Uterus (tissue), 3 donors: ENCODE measurements at regions not wholly inside any gene's neighbourhood (a gene's known extent, or its start where the extent isn't known, plus 50 kb on each side); places are given as distances from the start of the nearest gene placed in this dataset.

Source experiments
- DNase-seq, 2 donors: peaks; one replicate each; pipeline ENCODE4 v3.0.0-alpha.2; 2019 to 2020
- H3K27ac ChIP-seq, 2 donors: fragments of 200-600 bp; sonication (generic); 1 replicate in 1 of 2; 2 replicates in 1 of 2; pipeline ENCODE4 v1.5.1; 2016 to 2018
- H3K27me3 ChIP-seq, 2 donors: fragments of 200-600 bp; sonication (generic); one replicate each; pipeline ENCODE4 v1.5.1; 2018 to 2019; ENCODE audit warnings: control low read depth in 1 of 2
- H3K36me3 ChIP-seq, 2 donors: fragments of 200-600 bp; sonication (generic); one replicate each; pipeline ENCODE4 v1.5.1; 2019; ENCODE audit warnings: control low read depth in 1 of 2
- H3K4me1 ChIP-seq, 2 donors: fragments of 200-600 bp; sonication (generic); one replicate each; pipeline ENCODE4 v1.5.1; 2018 to 2019; ENCODE audit warnings: control low read depth in 1 of 2
- H3K4me3 ChIP-seq, 2 donors: fragments of 200-600 bp; sonication (generic); 1 replicate in 1 of 2; 2 replicates in 1 of 2; pipeline ENCODE4 v1.5.1; 2018 to 2019; ENCODE audit warnings: mild to moderate bottlenecking in 1 of 2
- H3K9me3 ChIP-seq, 2 donors: fragments of 200-600 bp; sonication (generic); one replicate each; pipeline ENCODE4 v1.5.1; 2019; ENCODE audit warnings: control low read depth in 1 of 2
- POLR2A ChIP-seq, 2 donors: fragments of 450-650 bp; IDR thresholded peaks; one replicate each; pipeline ENCODE4 v1.6.1; 2016; ENCODE audit warnings: antibody characterized with exemption in 2 of 2, mild to moderate bottlenecking in 1 of 2, moderate library complexity in 1 of 2
- intact Hi-C: fragments of 100-400 bp; cut with DNase I; formaldehyde crosslinking; loops from one replicate; pipeline ENCODE4 v1.15.1; 2023; ENCODE audit warnings: low total_unique reads
- TF ChIP-seq, protein P1 (sequence below), 4 experiments: fragments of 200-600 bp in 2 of 4; fragments of 450-650 bp in 2 of 4; sonication (generic) in 2 of 4; IDR thresholded peaks; one replicate each; pipeline ENCODE4 v1.5.1; 2016 to 2019; ENCODE audit warnings: antibody characterized with exemption in 4 of 4, mild to moderate bottlenecking in 2 of 4, moderate library complexity in 1 of 4
- donor health status: DM: yes; HTN: yes; CAD: no.

DNA sequence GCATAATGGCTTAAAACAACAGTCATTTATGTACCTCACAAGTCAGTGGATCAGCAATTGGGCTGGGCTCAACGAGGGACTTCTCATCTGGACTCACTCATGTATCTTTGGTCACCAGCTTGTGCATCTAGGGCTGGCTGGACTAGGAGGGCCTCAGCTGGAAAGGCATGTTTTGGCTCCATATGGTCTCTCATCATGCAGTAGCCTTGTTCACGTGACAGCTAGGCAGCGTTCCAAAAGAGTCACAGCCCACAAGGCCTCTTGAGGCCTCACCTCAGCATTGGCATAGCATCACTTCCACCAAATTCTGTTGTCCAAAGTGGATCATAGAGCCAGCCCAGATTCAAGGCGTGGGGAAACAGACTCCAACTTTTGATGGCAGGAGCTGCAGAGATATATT, 110.1 kb downstream of the MAFB start:
- no peak overlapping the region for H3K27ac ChIP-seq
- no peaks in the 10 kb centered on the region for H3K27me3 ChIP-seq
- no peaks in the 10 kb centered on the region for H3K9me3 ChIP-seq
- TF ChIP-seq, protein P1, sequence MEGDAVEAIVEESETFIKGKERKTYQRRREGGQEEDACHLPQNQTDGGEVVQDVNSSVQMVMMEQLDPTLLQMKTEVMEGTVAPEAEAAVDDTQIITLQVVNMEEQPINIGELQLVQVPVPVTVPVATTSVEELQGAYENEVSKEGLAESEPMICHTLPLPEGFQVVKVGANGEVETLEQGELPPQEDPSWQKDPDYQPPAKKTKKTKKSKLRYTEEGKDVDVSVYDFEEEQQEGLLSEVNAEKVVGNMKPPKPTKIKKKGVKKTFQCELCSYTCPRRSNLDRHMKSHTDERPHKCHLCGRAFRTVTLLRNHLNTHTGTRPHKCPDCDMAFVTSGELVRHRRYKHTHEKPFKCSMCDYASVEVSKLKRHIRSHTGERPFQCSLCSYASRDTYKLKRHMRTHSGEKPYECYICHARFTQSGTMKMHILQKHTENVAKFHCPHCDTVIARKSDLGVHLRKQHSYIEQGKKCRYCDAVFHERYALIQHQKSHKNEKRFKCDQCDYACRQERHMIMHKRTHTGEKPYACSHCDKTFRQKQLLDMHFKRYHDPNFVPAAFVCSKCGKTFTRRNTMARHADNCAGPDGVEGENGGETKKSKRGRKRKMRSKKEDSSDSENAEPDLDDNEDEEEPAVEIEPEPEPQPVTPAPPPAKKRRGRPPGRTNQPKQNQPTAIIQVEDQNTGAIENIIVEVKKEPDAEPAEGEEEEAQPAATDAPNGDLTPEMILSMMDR (IDR thresholded peaks at IDR 0.05) = no peak
- TF ChIP-seq POLR2A (IDR thresholded peaks at IDR 0.05) = no peak
- no peaks in the 10 kb centered on the region for H3K4me1 ChIP-seq
- intact Hi-C loops = no loop called here
- H3K36me3 ChIP-seq = no peaks in the 10 kb centered on the region
- DNase-seq = no peak
- no peak overlapping the region for H3K4me3 ChIP-seq

DNA sequence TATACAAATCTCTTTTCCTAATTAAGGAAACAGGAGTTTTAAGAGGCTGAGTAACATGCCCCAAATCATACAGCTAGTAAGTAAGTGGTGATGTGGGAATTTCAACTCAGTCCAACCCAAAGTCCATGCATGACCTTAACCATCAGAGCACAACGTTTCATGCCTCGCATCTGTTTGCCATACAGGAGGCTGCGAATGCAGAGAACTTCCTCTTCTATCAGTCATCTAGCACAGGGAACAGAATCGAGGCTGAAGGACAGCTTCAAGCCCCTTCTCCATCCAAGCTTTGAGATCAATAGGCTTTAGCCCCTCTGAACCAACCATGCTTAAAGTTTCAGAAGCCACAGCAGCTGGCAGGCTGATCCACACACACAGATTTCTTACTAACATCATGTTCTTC, 113.2 kb downstream of the MAFB start:
- no peaks in the 10 kb centered on the region for H3K4me1 ChIP-seq
- no peak overlapping the region for H3K4me3 ChIP-seq
- H3K36me3 ChIP-seq = no peaks in the 10 kb centered on the region
- H3K27ac ChIP-seq = no peak overlapping the region
- H3K9me3 ChIP-seq = no peaks in the 10 kb centered on the region
- TF ChIP-seq POLR2A (IDR thresholded peaks at IDR 0.05) = no peak
- TF ChIP-seq, protein P1 (IDR thresholded peaks at IDR 0.05) = no peak
- H3K27me3 ChIP-seq = no peaks in the 10 kb centered on the region
- DNase-seq = no peak
- intact Hi-C loops = no loop called here

- intact Hi-C loops = no loop called here
- TF ChIP-seq, protein P1 (IDR thresholded peaks at IDR 0.05) = no peak
- no peak for TF ChIP-seq POLR2A (IDR thresholded peaks at IDR 0.05)
- no peak overlapping the region for H3K27ac ChIP-seq
- no peaks in the 10 kb centered on the region for H3K27me3 ChIP-seq
- H3K9me3 ChIP-seq = no peaks in the 10 kb centered on the region
- DNase-seq = no peak
- H3K4me1 ChIP-seq = no peaks in the 10 kb centered on the region
- H3K36me3 ChIP-seq = no peaks in the 10 kb centered on the region
- no peak overlapping the region for H3K4me3 ChIP-seq
Measured at GRCh38 chr20:40572251-40572650, 116.8 kb downstream of the MAFB start.

GRCh38 chr20:40571639-40572038, 117.4 kb downstream of the MAFB start:
- Histone ChIP-seq H3K27me3 (no peaks in the 10 kb centered on the region), H3K9me3 (no peaks in the 10 kb centered on the region), H3K36me3 (no peaks in the 10 kb centered on the region), H3K4me1 (no peaks in the 10 kb centered on the region), H3K4me3 (no peak overlapping the region), H3K27ac (no peak overlapping the region)
- intact Hi-C loops = no loop called here
- DNase-seq = no peak
- TF ChIP-seq, protein P1 (IDR thresholded peaks at IDR 0.05) = no peak
- TF ChIP-seq POLR2A (IDR thresholded peaks at IDR 0.05) = no peak

- TF ChIP-seq, protein P1 (IDR thresholded peaks at IDR 0.05) = no peak
- no peak for TF ChIP-seq POLR2A (IDR thresholded peaks at IDR 0.05)
- no peak overlapping the region for H3K4me3 ChIP-seq
- no peaks in the 10 kb centered on the region for H3K27me3 ChIP-seq
- H3K9me3 ChIP-seq = no peaks in the 10 kb centered on the region
- H3K27ac ChIP-seq = no peak overlapping the region
- H3K36me3 ChIP-seq = no peaks in the 10 kb centered on the region
- DNase-seq = no peak
- no peaks in the 10 kb centered on the region for H3K4me1 ChIP-seq
- intact Hi-C loops = no loop called here
Measured at GRCh38 chr20:40568200-40568599, 120.8 kb downstream of the MAFB start.
